ELF-1 (cell line): ENCODE measurements at regions not wholly inside any gene's neighbourhood (a gene's known extent, or its start where the extent isn't known, plus 50 kb on each side); places are given as distances from the start of the nearest gene placed in this dataset.

Experiments used
- DNase-seq: peaks from one replicate; pipeline ENCODE4 v3.0.0-alpha.2; 2016; ENCODE audit warnings: low read depth, low spot score

DNA sequence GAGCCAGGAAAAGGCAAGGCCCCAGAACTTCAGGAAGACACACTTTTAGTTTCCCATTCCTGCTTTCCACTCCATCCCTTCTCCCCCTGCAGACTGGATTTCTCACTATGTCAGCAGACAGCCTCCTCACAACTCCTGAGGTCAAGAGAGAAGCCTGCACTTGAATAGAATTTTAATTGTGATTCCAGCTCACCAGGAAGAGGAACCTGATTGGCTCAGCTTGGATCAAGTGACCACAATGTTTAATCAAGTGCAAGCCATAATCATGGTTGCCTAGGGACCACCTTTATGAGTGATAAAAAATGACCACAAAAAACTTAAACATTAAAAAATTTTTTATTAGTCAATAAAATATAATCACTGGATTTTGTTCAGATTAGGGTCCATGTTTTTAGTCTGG, 244.7 kb upstream of the RHOBTB1 start:
- no peak for DNase-seq

DNA sequence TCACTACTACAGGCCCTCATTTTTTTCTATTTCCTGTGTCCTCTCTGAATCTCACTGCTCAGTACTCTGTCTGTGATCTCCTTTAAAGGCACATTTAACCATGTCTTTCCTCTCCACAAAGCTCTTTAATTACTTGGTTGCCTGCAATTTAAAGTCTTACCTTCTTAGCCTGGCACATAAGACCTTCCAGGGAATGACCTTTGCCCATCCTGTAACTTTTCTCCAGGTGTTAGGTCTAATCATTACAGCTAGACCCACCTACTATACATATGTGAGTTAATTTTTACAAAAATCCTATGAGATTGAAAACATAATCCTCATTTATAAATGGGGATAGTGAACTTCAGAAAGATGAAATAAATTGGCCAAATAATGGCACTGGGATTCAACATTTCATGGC, 244.1 kb upstream of the RHOBTB1 start:
- no peak for DNase-seq

- no peak for DNase-seq
Observed at GRCh38 chr10:61187601-61188000, 243.6 kb upstream of the RHOBTB1 start.

GRCh38 chr10:61186408-61186807, 242.4 kb upstream of the RHOBTB1 start:
- no peak for DNase-seq

- no peak for DNase-seq
Observed at GRCh38 chr10:61184429-61184828, 240.4 kb upstream of the RHOBTB1 start.

GRCh38 chr10:61183967-61184366, 240.0 kb upstream of the RHOBTB1 start:
- no peak for DNase-seq

DNA sequence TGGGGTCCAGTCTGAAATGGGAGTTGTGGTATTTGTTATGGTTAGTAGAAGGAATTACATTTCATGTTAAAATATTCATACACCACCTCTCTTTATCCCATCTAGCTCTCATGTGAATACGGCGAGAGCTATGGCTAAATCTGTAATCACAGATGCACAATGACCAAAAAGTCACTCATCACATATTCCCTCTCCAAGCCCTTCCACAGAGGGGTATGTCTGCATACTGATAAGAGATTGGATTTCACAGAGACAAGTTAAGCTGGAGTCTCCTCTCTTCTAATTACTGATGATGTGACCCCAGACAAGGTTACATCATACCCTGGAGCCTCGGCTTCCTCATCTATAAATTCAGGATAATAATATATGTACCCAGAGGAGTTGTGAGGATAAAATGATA, 237.8 kb upstream of the RHOBTB1 start:
- DNase-seq, result no peak

DNA sequence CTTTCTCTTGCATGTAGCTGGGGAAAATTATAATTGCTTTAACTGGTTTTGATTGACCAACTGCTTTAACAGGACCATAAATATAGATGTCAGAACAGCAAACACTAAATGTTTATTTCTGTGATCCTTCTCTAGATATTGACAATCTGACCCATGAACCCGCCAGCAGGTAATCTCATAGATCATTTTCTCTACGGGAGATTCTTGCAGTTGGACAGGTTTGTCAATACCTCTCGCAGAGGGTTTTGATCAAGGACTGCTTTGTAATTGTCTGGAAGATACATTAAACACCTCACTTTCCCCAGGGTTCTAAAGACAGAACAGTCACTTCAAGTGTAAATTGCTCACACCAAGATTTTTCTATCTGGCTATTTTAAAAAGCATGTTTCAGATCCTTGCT, 235.8 kb upstream of the RHOBTB1 start:
- DNase-seq, result no peak

GRCh38 chr10:61176424-61176823, 232.4 kb upstream of the RHOBTB1 start:
- DNase-seq, result no peak

- DNase-seq, result no peak
Observed at GRCh38 chr10:61175316-61175715, 231.3 kb upstream of the RHOBTB1 start.

GRCh38 chr10:61173450-61173849, 229.5 kb upstream of the RHOBTB1 start:
- DNase-seq, result no peak

GRCh38 chr10:61172182-61172926, 228.4 kb upstream of the RHOBTB1 start:
- DNase-seq, result no peak

DNA sequence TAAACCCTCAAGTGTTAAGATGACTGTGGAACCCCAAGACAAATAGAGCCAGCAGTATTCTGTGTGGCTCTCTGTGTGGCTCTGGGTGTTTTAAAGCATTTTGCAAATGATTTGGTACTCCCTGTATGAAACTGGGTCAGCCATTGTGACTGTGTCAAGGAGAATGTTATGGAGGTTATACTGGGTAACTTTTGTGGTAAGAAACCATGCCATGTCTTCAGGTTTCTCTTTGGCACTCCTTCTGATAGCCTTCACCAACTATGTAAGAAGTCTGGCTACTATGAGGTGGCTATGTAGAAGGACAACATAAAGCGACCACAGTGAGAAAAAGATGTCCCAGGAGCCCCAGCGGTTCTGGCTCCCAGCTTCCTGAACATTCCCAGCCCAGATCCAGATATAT, 226.6 kb upstream of the RHOBTB1 start:
- no peak for DNase-seq

DNA sequence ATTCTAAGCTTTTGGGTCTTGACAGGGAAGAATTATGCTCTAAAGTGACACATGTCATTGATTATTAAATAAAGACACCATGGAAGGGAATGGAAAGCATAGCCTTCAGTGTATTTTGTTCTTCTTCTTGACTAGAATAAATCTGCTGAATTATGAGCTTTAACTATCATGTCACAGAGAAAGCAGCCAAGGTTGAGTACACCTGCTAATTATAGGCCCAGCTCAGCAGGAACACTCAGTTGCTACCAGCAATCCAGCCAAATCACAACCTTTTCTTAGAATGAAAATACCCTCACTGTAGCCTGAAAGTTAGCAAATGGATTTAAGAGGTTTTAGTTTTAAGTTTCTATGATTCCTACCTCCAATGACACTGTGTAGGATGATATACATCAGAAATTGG, 225.3 kb upstream of the RHOBTB1 start:
- no peak for DNase-seq

DNA sequence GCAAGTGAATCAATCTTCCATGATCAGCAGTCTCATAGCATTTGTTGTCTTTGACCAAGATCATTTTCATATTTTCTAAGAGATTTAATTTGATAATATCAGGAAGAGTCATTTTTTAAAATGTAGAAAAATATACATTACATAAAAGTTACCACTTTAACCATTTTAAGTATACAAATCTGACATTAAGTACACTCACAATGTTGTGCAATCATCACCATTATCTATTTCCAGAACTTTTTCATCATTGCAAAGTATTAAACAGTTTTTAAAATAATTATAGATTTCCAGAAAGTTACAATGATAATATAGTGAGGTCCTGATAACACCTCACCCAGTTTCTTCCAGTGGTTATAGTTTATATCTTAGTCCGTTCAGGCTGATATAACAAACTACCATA, 222.5 kb upstream of the RHOBTB1 start:
- DNase-seq, result no peak

DNA sequence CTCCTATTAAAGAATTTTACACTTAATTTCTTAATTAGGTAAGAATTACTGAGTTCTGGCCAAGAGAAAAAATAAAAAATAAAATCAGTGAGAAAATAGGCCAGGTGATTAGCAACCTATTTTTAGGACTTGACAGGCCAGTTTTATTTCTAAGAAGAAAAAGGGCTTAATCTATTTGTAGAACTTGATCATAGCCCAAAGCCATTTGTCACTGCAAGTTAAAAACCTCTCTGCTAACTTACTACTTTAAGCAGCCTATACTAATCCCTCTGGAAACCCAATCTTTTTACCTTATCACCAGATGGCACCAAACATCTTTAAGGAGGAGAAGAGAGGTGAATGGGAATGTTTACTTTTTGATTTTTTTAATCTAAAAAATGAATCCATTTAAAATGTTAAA, 222.1 kb upstream of the RHOBTB1 start:
- DNase-seq, result no peak

DNA sequence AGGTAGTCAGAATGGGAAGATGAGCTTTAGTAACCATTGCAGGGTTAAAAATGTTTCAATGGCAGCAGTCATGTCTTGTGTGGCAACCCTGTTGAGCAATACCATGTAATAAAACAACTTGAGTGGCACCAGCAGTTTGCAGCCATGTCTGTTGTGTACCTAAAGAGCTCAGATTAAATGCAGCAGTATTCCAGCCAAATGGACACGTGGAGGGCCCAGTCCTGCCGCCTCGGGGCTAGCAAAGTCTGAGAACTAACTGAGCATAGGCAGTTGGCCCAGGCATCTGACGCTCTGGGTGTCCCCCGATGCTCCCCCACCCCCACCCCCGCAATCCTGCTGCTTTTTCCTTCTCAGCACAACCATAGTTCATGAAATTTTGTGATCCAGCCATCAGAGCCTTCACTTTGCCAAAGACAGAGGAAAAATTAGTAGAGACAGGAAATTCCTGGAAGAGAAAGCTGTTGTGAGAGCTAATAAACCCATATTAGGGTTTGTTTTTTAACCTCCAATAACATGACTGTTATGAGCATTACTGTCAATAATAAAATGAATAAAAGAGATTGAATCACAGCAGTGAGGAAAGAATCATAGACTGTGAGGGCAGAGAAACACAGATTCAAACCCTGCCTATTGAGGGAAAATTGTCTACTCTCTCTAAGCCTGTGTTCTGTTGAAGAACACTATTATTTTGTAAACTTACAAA, 220.6 kb upstream of the RHOBTB1 start:
- DNase-seq, result no peak

GRCh38 chr10:61163403-61163802, 219.4 kb upstream of the RHOBTB1 start:
- no peak for DNase-seq

- DNase-seq, result no peak
Observed at GRCh38 chr10:61160253-61160652, 216.3 kb upstream of the RHOBTB1 start.

DNA sequence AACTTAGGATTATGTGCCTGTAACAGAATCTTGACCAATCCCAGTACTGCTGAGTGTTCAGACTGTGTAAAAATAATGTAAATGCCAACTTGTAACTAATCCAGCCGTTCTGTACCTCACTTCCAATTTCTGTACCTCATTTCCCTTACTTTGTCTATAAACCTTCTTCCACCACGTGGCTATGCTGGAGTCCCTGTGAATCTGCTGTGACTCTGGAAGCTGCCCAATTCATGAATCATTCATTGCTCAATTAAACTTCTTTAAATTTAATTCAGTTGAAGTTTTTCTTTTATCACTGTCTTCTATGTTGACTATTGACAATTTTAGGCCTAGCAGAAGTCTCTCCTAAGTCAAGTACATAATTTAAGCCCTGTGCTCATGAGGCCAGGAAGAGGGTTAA, 215.3 kb upstream of the RHOBTB1 start:
- DNase-seq, result no peak

DNA sequence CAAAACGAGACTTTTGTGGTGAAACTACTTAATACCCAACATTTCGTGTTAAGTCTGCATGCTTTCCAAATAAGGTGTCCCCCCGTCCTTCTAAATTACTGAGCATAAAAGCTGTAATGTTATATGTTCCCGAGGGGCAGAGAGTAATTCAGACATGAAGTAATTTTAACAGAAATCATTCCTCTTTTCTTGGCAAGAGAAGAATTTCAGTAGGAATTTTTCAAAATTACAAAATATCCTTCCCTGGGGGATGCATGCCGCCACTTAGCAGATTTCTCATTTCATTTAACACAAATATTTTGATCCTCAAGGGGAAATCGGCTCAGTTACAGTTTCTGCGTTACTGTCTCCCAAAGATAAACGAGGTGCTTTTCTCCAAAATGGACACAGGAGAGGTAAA, 213.2 kb upstream of the RHOBTB1 start:
- no peak for DNase-seq

GRCh38 chr10:61153771-61154170, 209.8 kb upstream of the RHOBTB1 start:
- DNase-seq, result no peak

DNA sequence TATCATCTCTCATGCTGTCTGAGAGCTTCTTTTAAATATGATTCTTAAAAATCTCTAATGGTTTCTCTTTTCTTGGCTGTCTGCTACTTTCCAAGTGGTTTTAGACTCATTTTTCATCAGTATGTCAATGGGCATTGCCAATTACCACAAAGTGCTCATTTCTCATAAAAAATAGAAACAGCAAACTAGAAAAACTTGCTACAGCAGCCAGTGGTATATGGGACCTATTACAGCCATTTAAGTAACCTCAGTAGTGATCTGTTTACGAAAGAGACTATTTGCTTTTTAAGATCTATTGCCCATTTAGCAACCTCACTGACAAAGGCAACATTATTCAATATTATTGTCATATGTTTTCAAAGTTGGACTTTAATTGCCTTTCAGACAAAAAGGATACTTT, 207.1 kb upstream of the RHOBTB1 start:
- DNase-seq, result no peak

DNA sequence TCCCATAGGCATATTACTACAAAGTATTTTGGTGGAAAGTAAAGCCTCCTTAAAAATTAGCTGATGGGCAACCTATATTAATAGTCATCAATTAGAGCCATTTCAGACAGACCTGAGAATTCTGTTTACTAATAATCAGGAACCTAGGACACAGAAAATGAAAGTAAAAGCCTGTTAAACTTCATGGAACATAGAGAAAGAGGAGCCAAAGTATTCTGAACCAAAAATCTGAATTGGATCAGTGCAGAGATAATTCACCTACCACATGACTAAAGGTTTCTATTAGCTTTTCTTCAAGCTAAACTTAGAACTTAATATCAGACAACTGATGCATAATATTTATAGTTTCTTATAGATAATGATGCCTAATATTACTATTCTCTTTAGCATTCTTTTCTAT, 204.5 kb upstream of the RHOBTB1 start:
- no peak for DNase-seq
